ENCODE measurements at regions not wholly inside any gene's neighbourhood (a gene's known extent, or its start where the extent isn't known, plus 50 kb on each side); places are given as distances from the start of the nearest gene placed in this dataset.

DNA sequence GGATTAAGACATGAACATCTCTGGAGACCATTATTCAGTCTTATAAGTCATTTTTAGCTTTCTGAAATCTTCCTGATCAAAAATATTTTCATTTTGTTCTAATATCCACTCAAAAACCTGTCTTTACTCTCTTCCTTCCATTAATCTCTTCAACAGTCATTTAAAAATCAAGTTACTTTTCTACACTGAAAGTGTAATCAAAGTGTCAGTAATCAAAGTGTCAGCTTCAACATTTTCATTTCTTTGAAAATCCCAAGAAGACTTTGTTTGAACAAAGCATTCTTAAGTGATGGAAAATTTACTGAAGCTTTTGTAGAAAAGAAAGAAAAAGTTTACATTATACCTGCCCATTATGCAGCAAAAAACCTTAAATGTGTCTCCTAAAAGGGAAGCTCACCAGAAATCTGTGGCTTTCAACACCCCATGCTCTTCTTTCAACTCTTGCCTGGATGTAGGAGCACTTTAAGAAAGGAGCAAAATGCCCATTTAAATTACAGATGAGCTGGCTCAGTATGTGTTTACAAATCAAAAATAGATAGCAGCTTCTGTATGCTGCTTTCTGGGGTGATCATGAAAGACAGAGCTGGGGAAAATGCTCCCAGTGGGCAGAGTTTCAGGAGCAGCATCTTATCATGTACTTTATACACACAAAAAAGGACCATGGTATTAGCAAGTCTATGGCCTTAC is 260.8 kb upstream of the NCAM2 start (continued):
- TF ChIP-seq, protein P1, sequence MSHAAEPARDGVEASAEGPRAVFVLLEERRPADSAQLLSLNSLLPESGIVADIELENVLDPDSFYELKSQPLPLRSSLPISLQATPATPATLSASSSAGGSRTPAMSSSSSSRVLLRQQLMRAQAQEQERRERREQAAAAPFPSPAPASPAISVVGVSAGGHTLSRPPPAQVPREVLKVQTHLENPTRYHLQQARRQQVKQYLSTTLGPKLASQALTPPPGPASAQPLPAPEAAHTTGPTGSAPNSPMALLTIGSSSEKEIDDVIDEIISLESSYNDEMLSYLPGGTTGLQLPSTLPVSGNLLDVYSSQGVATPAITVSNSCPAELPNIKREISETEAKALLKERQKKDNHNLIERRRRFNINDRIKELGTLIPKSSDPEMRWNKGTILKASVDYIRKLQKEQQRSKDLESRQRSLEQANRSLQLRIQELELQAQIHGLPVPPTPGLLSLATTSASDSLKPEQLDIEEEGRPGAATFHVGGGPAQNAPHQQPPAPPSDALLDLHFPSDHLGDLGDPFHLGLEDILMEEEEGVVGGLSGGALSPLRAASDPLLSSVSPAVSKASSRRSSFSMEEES (CRISPR knock-in tag; IDR thresholded peaks at IDR 0.05), result no peak
- no peak for TF ChIP-seq FOXO4 (CRISPR knock-in tag; IDR thresholded peaks at IDR 0.05)
- no peak for TF ChIP-seq CBFA2T3 (IDR thresholded peaks at IDR 0.05)
- no peak for TF ChIP-seq POU5F1 (IDR thresholded peaks at IDR 0.05; ENCODE audit: borderline replicate concordance, low read depth, low read length, partially characterized antibody)
- no peak for TF ChIP-seq ELF2 (CRISPR knock-in tag; IDR thresholded peaks at IDR 0.05)
- TF ChIP-seq ZNF217 (CRISPR knock-in tag; IDR thresholded peaks at IDR 0.05), result no peak
- no peak for TF ChIP-seq TFAM (CRISPR knock-in tag; conservative IDR thresholded peaks at IDR 0.05)

- peak; percentile 6 to 28 (median 20) for DNase-seq (ENCODE audit: extremely low read depth in 1 of 4, low spot score in 3 of 4)
- Histone ChIP-seq H3K4me1 (replicated peaks in 1 of 2; ENCODE audit: control insufficient read depth in 2 of 2, insufficient read depth in 2 of 2, low read length in 2 of 2) (no peaks in the 10 kb centered on the region), H3K9ac (ENCODE audit: insufficient read depth in 1 of 2, low read depth in 2 of 2, low read length in 2 of 2) (no peak overlapping the region), H3K9me3 (replicated peaks; ENCODE audit: control insufficient read depth, insufficient read depth, low read depth, low read length) (no peaks in the 10 kb centered on the region), H3K36me3 (ENCODE audit: control insufficient read depth, insufficient read depth, low read length) (no peaks in the 10 kb centered on the region), H3K4me2 (ENCODE audit: insufficient read depth, low read length) (no peak overlapping the region), H3K9me1 (ENCODE audit: control insufficient read depth, insufficient read depth, low read length) (no peaks in the 10 kb centered on the region), H2AFZ (ENCODE audit: low read depth, low read length) (no peak overlapping the region), H3K27ac (ENCODE audit: extremely low read depth, low read depth, low read length) (no peak overlapping the region), H4K20me1 (replicated peaks; ENCODE audit: control insufficient read depth, insufficient read depth, low read length) (no peaks in the 10 kb centered on the region), H3K4me3 (no peak overlapping the region), H3K79me2 (ENCODE audit: control insufficient read depth, insufficient read depth, low read length) (no peaks in the 10 kb centered on the region), H3K27me3 (ENCODE audit: control insufficient read depth in 2 of 2, insufficient read depth in 2 of 2, low read length in 2 of 2) (no peaks in the 10 kb centered on the region)
- 0% methylated on average over 5 of the region's 5 CpGs for whole genome bisulfite sequencing (ENCODE audit: insufficient coverage, low coverage, missing lambda C conversion rate)
- peak; percentile 47; the same call in 2 of the 3 replicates for ATAC-seq
- intact Hi-C loops (cut with micrococcal nuclease), result no loop called here
- ChIA-PET POLR2A (no interaction called here), CTCF (ENCODE audit: low intra/inter-chr PET ratio) (no interaction called here)
- in situ Hi-C loops (cut with MboI), result no loop called here
- BruUV-seq (replicated peaks), result no TSS peak
- no peak for FAIRE-seq
- no peak for TF ChIP-seq NFIX (CRISPR knock-in tag; IDR thresholded peaks at IDR 0.05; ENCODE audit: low read depth)
- TF ChIP-seq NR2F6 (CRISPR knock-in tag; IDR thresholded peaks at IDR 0.05), result no peak
- no peak for TF ChIP-seq TAL1 (IDR thresholded peaks at IDR 0.05)
- TF ChIP-seq JUNB (CRISPR knock-in tag; conservative IDR thresholded peaks at IDR 0.05), result no peak
- TF ChIP-seq TGIF2 (CRISPR knock-in tag; IDR thresholded peaks at IDR 0.05), result no peak
- no peak for TF ChIP-seq MAX (CRISPR knock-in tag; IDR thresholded peaks at IDR 0.05)
Observed at GRCh38 chr21:20739421-20739820, 258.8 kb upstream of the NCAM2 start.

All from K562 (cell line).